ENCODE measurements at regions not wholly inside any gene's neighbourhood (a gene's known extent, or its start where the extent isn't known, plus 50 kb on each side); places are given as distances from the start of the nearest gene placed in this dataset.

- Histone ChIP-seq H3K9me2 (ENCODE audit: insufficient read depth, low read length) (no peaks in the 10 kb centered on the region), H3K79me2 (replicated peaks; ENCODE audit: insufficient read depth, low read length) (no peaks in the 10 kb centered on the region), H3K9me3 (ENCODE audit: low read length) (no peaks in the 10 kb centered on the region), H3K4me2 (ENCODE audit: low read length) (no peak overlapping the region), H3K36me3 (ENCODE audit: insufficient read depth, low read length) (no peaks in the 10 kb centered on the region), H3K9ac (ENCODE audit: low read length) (no peak overlapping the region), H4K20me1 (ENCODE audit: insufficient read depth) (no peaks in the 10 kb centered on the region), H2AFZ (ENCODE audit: low read depth, low read length) (no peak overlapping the region), H3F3A (ENCODE audit: insufficient read depth, low read length, poor library complexity, severe bottlenecking) (no peaks in the 10 kb centered on the region), H3K4me3 (ENCODE audit: low read length) (no peak overlapping the region), H3K27me3 (ENCODE audit: insufficient read depth, low read depth, low read length) (no peaks in the 10 kb centered on the region), H3K27ac (ENCODE audit: low read length) (no peak overlapping the region)
- TF ChIP-seq RAD21 (conservative IDR thresholded peaks at IDR 0.05) (no peak), MXI1 (conservative IDR thresholded peaks at IDR 0.05; ENCODE audit: poor library complexity, severe bottlenecking) (no peak), SMC3 (conservative IDR thresholded peaks at IDR 0.05; ENCODE audit: poor library complexity) (no peak), CTCF (IDR thresholded peaks at IDR 0.05; ENCODE audit: poor library complexity, severe bottlenecking) (no peak), POLR2AphosphoS5 (IDR thresholded peaks at IDR 0.05) (no peak), TAF1 (IDR thresholded peaks at IDR 0.05; ENCODE audit: low read depth) (no peak), EZH2 (IDR thresholded peaks at IDR 0.05; ENCODE audit: borderline replicate concordance, insufficient read depth, low read length, poor library complexity, severe bottlenecking) (no peak), EP300 (conservative IDR thresholded peaks at IDR 0.05; ENCODE audit: poor library complexity, severe bottlenecking) (no peak), REST (IDR thresholded peaks at IDR 0.05; ENCODE audit: borderline replicate concordance) (no peak)
These were observed 288.8 kb upstream of the LRRC7 start for GRCh38 chr1:69278923-69279322.

GRCh38 chr1:69283516-69283915, 284.2 kb upstream of the LRRC7 start:
- Histone ChIP-seq H3K9me2 (ENCODE audit: insufficient read depth, low read length) (no peaks in the 10 kb centered on the region), H2AFZ (ENCODE audit: low read depth, low read length) (no peak overlapping the region), H3K4me3 (ENCODE audit: low read length) (no peak overlapping the region), H3K36me3 (ENCODE audit: insufficient read depth, low read length) (no peaks in the 10 kb centered on the region), H3K27me3 (ENCODE audit: insufficient read depth, low read depth, low read length) (no peaks in the 10 kb centered on the region), H3F3A (ENCODE audit: insufficient read depth, low read length, poor library complexity, severe bottlenecking) (no peaks in the 10 kb centered on the region), H3K79me2 (replicated peaks; ENCODE audit: insufficient read depth, low read length) (no peaks in the 10 kb centered on the region), H3K27ac (ENCODE audit: low read length) (no peak overlapping the region), H3K4me2 (ENCODE audit: low read length) (no peak overlapping the region), H3K9me3 (ENCODE audit: low read length) (no peaks in the 10 kb centered on the region), H3K9ac (ENCODE audit: low read length) (no peak overlapping the region), H4K20me1 (ENCODE audit: insufficient read depth) (no peaks in the 10 kb centered on the region)
- TF ChIP-seq MXI1 (conservative IDR thresholded peaks at IDR 0.05; ENCODE audit: poor library complexity, severe bottlenecking): no peak
- TF ChIP-seq SMC3 (conservative IDR thresholded peaks at IDR 0.05; ENCODE audit: poor library complexity): no peak
- no peak for TF ChIP-seq EP300 (conservative IDR thresholded peaks at IDR 0.05; ENCODE audit: poor library complexity, severe bottlenecking)
- no peak for TF ChIP-seq RAD21 (conservative IDR thresholded peaks at IDR 0.05)
- no peak for TF ChIP-seq CTCF (IDR thresholded peaks at IDR 0.05; ENCODE audit: poor library complexity, severe bottlenecking)
- TF ChIP-seq TAF1 (IDR thresholded peaks at IDR 0.05; ENCODE audit: low read depth): no peak
- TF ChIP-seq POLR2AphosphoS5 (IDR thresholded peaks at IDR 0.05): no peak
- TF ChIP-seq EZH2 (IDR thresholded peaks at IDR 0.05; ENCODE audit: borderline replicate concordance, insufficient read depth, low read length, poor library complexity, severe bottlenecking): no peak
- no peak for TF ChIP-seq REST (IDR thresholded peaks at IDR 0.05; ENCODE audit: borderline replicate concordance)
